Brain pericyte (primary cell): ENCODE measurements at regions not wholly inside any gene's neighbourhood (a gene's known extent, or its start where the extent isn't known, plus 50 kb on each side); places are given as distances from the start of the nearest gene placed in this dataset.
"Not testable (repeated sequence)": the region's sequence is repeated elsewhere in the genome, so short reads cannot be mapped to it uniquely, and the experiment has no call there.

ENCODE experiments used
- DNase-seq: peaks from one replicate; pipeline ENCODE4 v3.0.0-alpha.2; 2012; ENCODE audit warnings: low read depth, low spot score

DNA sequence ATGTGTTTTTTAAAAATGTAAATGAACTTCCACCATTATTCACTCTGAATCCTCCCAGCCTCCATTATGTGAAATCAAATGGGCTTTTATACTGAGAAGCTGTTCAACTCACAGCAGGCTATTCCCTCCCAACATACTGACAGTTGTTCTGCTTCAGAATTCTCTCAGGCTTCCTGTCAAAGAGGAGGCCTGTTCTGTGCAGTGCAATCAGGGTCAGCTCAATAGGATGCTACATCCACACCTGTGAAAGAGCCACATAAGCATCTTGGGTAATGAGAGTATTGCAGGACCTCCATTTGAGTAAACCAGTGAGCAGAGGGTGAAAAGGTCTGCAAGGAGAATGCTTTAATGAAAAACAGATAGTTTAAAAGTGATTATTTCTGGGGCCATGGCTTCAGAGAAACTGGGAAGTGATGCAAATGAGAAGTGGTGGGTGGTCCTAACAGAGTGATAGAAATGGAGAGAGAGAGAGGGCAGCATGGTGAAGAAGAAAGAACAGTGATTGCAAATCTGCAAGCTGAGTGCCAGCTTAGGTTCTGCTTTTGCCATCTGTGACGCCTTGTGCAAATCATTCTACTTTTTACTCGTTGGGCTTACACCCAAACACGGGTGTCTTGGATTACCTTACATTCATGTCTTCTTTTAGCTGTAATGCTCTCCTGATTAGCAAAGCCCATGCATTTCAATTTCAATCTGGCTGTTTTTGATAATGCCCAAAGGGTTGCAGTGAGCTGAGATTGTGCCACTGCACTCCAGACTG lies 202.5 kb upstream of the NMUR2 start:
- DNase-seq = no peak

- no peak for DNase-seq
Observed at GRCh38 chr5:152608458-152608857, 203.4 kb upstream of the NMUR2 start.

- DNase-seq = no peak
Observed at GRCh38 chr5:152619756-152620155, 214.7 kb upstream of the NMUR2 start.

DNA sequence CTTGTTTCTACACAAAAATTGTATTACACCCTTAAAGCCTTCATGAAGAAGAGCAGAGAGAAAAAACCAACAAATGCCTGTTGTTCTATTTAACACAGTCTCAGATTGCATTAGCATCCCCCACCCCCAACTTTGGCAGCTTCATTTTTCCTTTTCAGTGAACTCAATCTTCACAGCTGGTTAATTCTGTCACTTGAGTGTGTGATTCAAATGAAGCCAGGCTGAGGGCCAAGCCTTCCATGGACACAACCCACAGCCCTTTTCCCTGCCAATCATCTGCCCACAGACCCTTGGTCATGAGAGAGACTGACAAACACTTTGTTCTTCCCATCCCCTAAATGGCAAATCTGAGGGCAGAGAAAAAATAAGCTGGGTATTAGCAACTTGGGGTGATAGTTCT lies 217.5 kb upstream of the NMUR2 start:
- DNase-seq = no peak

DNA sequence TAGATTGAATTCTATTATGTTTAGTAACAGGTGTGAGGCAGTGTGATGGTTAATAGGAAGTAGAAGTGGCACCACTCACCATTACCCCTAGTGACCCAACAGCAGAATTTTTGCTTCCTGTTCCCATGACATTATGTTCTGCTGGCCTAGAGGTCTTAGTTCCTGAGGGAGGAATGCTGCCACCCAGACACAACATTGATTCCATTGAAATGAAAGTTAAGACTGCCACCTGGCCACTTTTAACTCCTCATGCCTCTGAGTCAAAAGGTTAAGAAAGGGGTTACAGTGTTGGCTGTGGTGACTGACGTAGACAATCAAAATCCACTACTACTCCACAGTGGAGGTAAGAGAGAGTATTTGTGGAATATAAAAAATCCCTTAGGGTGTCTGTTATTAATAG lies 218.9 kb upstream of the NMUR2 start:
- DNase-seq = no peak

GRCh38 chr5:152625696-152626095 lies 220.6 kb upstream of the NMUR2 start:
- no peak for DNase-seq

DNA sequence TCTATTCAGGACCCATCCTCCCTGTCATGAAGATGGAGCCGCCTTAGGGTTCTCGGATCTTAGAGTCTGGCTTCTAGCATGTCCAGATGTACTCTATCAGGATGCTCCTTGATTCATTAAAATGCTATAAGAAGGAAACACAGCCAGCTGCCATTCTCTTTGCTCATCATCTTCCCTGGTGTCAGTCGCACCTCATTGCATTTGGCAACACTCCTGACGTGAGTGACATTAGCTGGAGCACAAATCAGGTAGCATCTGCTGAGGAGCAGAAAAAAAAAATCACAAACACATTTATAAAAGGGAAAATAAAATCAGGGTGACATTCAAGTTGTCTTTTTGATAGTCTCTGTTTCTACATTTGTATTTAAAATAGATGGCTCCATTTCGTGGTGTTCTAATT lies 226.1 kb upstream of the NMUR2 start:
- DNase-seq = no peak

- no peak for DNase-seq
Observed at GRCh38 chr5:152632360-152632759, 227.3 kb upstream of the NMUR2 start.

GRCh38 chr5:152634586-152634985 lies 229.5 kb upstream of the NMUR2 start:
- no peak for DNase-seq

- no peak for DNase-seq
Observed at GRCh38 chr5:152638996-152639552, 234.0 kb upstream of the NMUR2 start.

GRCh38 chr5:152641970-152642805 lies 237.1 kb upstream of the NMUR2 start:
- no peak for DNase-seq

DNA sequence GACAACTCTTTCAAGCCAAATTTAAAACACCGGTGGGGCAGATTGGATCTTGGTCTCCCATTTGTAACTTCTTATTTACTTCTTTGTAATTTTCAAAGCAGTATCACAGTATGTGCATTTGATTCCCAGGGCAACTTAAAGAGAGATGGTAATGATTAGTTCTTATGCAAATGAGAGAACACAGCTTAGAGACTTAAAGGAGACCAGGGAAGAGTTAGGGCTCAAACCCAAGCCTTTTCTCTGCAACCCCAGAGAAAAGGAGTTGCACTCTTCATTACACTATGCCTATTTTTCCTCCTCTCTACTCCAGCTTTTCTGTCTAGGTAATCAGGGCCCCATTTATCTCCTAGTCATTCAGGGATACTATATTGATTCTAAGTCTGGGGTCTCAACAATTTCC lies 237.8 kb upstream of the NMUR2 start:
- no peak for DNase-seq

DNA sequence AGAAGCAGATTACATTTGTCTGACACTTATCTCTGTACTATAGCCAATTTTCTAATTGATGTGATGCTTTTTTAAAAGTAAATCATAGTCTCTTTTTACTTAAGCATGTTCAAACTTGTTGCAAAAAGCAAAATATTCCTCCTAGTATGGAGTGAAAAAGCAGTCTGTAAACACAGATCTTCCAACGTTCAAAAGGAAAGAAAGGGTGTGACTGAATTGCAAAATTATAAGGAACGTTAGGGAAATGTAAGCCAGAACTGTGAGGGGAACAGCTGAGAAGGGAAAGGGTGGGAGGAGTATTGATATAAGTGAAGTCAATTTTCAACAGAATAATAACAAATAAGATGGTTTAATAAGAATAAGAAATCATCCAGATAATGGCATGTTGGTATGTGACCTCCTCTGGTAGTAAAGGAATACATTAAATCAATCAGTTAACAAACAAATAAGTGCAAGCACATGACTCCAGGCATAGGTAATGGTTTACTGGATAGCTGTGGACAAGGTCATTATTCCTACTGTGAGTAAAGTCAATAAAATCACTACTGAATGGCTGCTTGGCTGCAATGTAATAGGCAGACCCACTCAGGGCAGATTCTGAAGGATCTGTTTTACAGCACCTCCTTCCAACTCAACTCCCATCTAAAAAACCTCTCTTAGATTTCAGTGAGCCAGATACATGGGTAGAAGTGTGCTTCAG lies 239.1 kb upstream of the NMUR2 start:
- DNase-seq = no peak

DNA sequence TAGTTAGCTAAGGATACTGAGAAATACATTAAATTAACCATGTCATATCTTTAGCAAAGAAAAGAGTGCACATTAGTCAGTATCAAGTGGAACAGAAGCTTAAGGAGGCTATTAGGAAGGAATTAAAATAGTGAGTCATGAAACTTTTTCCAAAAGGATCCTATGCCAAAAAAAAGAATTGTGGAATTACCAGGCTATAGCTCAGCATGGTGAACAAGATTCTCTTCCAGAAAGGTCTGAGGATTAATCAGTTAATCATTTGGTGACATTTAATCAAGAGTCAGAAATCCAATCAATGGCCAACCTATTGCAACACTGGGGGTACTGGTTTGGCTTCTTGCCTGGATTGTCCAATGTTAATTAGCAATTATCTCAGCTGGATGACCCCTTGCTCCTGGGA lies 244.5 kb upstream of the NMUR2 start:
- DNase-seq = no peak

DNA sequence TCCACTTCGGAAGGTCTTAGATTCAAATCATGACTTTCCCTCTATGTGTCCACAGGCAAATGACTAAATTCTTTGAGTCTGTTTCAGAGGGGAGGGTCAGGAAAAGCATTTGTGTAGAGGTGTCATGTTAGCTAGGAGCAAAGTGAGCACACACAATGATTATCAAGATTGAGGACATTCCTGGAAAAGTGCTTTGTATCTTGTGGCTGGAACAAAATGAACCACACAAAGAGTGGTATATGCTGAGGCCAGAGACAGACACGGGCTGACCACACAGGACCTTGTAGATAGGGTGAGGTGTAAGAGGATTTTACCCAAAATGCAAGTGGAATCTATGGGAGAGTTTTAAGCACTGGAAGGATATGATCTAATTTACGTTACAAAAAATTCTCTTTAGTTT lies 245.3 kb upstream of the NMUR2 start:
- DNase-seq = no peak

DNA sequence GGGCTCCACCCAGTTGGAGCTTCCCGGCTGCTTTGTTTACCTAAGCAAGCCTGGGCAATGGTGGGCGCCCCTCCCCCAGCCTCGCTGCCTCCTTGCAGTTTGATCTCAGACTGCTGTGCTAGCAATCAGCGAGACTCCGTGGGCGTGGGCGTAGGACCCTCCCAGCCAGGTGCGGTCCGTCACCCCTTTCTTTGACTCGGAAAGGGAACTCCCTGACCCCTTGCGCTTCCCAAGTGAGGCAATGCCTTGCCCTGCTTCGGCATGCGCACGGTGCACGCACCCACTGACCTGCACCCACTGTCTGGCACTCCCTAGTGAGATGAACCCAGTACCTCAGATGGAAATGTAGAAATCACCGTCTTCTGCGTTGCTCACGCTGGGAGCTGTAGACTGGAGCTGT lies 254.4 kb upstream of the NMUR2 start:
- DNase-seq = not testable (repeated sequence)

DNA sequence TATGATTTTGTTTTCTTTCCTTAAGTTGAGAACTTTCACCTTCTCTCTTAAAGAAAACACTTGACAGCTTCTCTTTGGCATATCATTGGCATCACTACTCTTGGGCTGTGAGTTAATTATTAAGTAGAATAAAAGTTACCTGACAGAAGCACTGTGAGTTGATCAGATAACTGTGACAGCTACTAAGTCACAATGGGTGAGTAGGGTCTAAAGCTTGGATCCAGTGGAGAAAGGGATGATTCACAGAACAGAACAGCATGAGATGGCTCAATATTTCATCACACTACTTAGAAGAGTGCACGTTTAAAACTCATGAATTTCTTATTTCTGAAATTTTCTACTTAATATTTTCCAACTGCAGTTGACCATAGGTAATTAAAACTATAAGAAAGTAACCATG lies 268.5 kb upstream of the NMUR2 start:
- no peak for DNase-seq

DNA sequence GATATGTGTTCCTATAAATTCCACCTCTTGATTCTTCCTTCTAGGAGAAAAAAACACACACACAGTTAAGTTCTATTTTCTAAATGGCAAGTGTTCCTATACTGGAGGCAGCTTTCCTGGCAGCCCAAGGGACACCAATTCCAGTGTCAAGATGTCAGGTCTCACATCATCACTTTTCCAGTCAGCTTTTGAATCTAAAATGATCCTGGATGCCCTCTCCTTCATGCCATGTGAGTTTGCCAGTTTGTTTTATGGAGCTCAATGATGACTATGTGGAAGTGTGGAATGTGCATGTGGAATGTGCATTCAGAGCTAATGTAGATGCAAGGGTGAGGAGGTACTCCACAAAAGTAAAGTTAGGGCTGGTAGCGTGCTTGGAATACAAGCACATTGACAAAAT lies 269.3 kb upstream of the NMUR2 start:
- DNase-seq = no peak

- no peak for DNase-seq
Observed at GRCh38 chr5:152676196-152676595, 271.1 kb upstream of the NMUR2 start.

GRCh38 chr5:152683205-152683604 lies 278.1 kb upstream of the NMUR2 start:
- DNase-seq = no peak

DNA sequence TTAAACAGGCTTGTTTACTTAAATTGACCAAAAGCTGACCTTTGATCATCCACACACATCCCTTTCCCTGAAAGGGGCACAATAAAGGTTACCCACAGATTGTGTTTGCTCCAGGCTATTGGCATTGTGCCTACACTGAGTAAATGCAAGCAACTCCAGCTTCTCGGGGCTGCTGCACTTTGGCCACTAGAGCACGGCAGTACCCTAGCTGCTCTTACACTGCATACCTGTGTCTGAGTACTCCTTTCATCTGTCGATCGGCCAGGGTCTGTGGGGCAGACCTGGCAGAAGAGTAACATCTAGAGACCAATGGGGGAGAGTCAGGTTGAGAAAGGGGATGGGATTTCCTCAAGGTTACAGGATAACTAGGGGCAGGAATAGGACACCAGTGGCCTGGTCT lies 281.9 kb upstream of the NMUR2 start:
- no peak for DNase-seq

- no peak for DNase-seq
Observed at GRCh38 chr5:152688561-152689249, 283.6 kb upstream of the NMUR2 start.
